ENCODE measurements at regions not wholly inside any gene's neighbourhood (a gene's known extent, or its start where the extent isn't known, plus 50 kb on each side); places are given as distances from the start of the nearest gene placed in this dataset.

- in situ Hi-C loops (cut with HindIII; ENCODE audit: low sequenced_read_pairs) = no loop called here
- DNase-seq (ENCODE audit: low spot score) = no peak
These were observed 177.8 kb downstream of the RPS29 start for GRCh38 chr14:49408187-49408933.

- no peak for DNase-seq (ENCODE audit: low spot score)
- in situ Hi-C loops (cut with HindIII; ENCODE audit: low sequenced_read_pairs) = no loop called here
These were observed 180.9 kb downstream of the RPS29 start for GRCh38 chr14:49405291-49405690.

- in situ Hi-C loops (cut with HindIII; ENCODE audit: low sequenced_read_pairs) = no loop called here
These were observed 184.8 kb downstream of the RPS29 start for GRCh38 chr14:49401373-49401772.

GRCh38 chr14:49396801-49397200 lies 189.4 kb downstream of the RPS29 start:
- in situ Hi-C loops (cut with HindIII; ENCODE audit: low sequenced_read_pairs) = no loop called here
- DNase-seq (ENCODE audit: low spot score) = no peak

More at GRCh38 chr14:49401373-49401772, 184.8 kb downstream of the RPS29 start:
- DNase-seq (ENCODE audit: low spot score) = no peak

- in situ Hi-C loops (cut with HindIII; ENCODE audit: low sequenced_read_pairs) = no loop called here
- no peak for DNase-seq (ENCODE audit: low spot score)
These were observed 204.4 kb downstream of the RPS29 start for GRCh38 chr14:49381778-49382177.

GRCh38 chr14:49367696-49368095 lies 218.5 kb downstream of the RPS29 start:
- in situ Hi-C loops (cut with HindIII; ENCODE audit: low sequenced_read_pairs) = no loop called here

GRCh38 chr14:49366416-49366815 lies 219.8 kb downstream of the RPS29 start:
- no peak for DNase-seq (ENCODE audit: low spot score)

More at GRCh38 chr14:49367696-49368095, 218.5 kb downstream of the RPS29 start:
- DNase-seq (ENCODE audit: low spot score) = no peak

GRCh38 chr14:49364752-49365117 lies 221.4 kb downstream of the RPS29 start:
- in situ Hi-C loops (cut with HindIII; ENCODE audit: low sequenced_read_pairs) = no loop called here
- no peak for DNase-seq (ENCODE audit: low spot score)

More at GRCh38 chr14:49366416-49366815, 219.8 kb downstream of the RPS29 start:
- in situ Hi-C loops (cut with HindIII; ENCODE audit: low sequenced_read_pairs) = no loop called here

- no peak for DNase-seq (ENCODE audit: low spot score)
- in situ Hi-C loops (cut with HindIII; ENCODE audit: low sequenced_read_pairs) = no loop called here
These were observed 222.1 kb downstream of the RPS29 start for GRCh38 chr14:49363821-49364751.

GRCh38 chr14:49362916-49363315 lies 223.3 kb downstream of the RPS29 start:
- in situ Hi-C loops (cut with HindIII; ENCODE audit: low sequenced_read_pairs) = no loop called here
- no peak for DNase-seq (ENCODE audit: low spot score)

- in situ Hi-C loops (cut with HindIII; ENCODE audit: low sequenced_read_pairs) = no loop called here
- DNase-seq (ENCODE audit: low spot score) = no peak
These were observed 247.1 kb downstream of the RPS29 start for GRCh38 chr14:49339130-49339529.

GRCh38 chr14:49319810-49320209 lies 266.4 kb downstream of the RPS29 start:
- in situ Hi-C loops (cut with HindIII; ENCODE audit: low sequenced_read_pairs) = no loop called here
- no peak for DNase-seq (ENCODE audit: low spot score)

GRCh38 chr14:49315570-49315969 lies 270.6 kb downstream of the RPS29 start:
- in situ Hi-C loops (cut with HindIII; ENCODE audit: low sequenced_read_pairs) = no loop called here
- DNase-seq (ENCODE audit: low spot score) = no peak

- no peak for DNase-seq (ENCODE audit: low spot score)
- in situ Hi-C loops (cut with HindIII; ENCODE audit: low sequenced_read_pairs) = no loop called here
These were observed 271.4 kb downstream of the RPS29 start for GRCh38 chr14:49314737-49315136.

GRCh38 chr14:49313108-49313507 lies 273.1 kb downstream of the RPS29 start:
- no peak for DNase-seq (ENCODE audit: low spot score)

GRCh38 chr14:49310298-49310697 lies 275.9 kb downstream of the RPS29 start:
- in situ Hi-C loops (cut with HindIII; ENCODE audit: low sequenced_read_pairs) = no loop called here
- DNase-seq (ENCODE audit: low spot score) = no peak

More at GRCh38 chr14:49313108-49313507, 273.1 kb downstream of the RPS29 start:
- in situ Hi-C loops (cut with HindIII; ENCODE audit: low sequenced_read_pairs) = no loop called here

GRCh38 chr14:49306152-49306751 lies 279.9 kb downstream of the RPS29 start:
- peak; percentile 13 for DNase-seq (ENCODE audit: low spot score)
- in situ Hi-C loops (cut with HindIII; ENCODE audit: low sequenced_read_pairs) = no loop called here

GRCh38 chr14:49303946-49304516 lies 282.1 kb downstream of the RPS29 start:
- in situ Hi-C loops (cut with HindIII; ENCODE audit: low sequenced_read_pairs) = no loop called here
- DNase-seq (ENCODE audit: low spot score) = peak; percentile 11

- in situ Hi-C loops (cut with HindIII; ENCODE audit: low sequenced_read_pairs) = no loop called here
- DNase-seq (ENCODE audit: low spot score) = no peak
These were observed 289.1 kb downstream of the RPS29 start for GRCh38 chr14:49297102-49297501.
